ENCODE measurements at regions not wholly inside any gene's neighbourhood (a gene's known extent, or its start where the extent isn't known, plus 50 kb on each side); places are given as distances from the start of the nearest gene placed in this dataset.

- no peak overlapping the region for H4K8ac ChIP-seq (ENCODE audit: low read depth, low read length)
- no peaks in the 10 kb centered on the region for H3K27me3 ChIP-seq (ENCODE audit: control insufficient read depth in 3 of 3, insufficient read depth in 3 of 3, low read depth in 1 of 3, low read length in 3 of 3)
- no peak for DNase-seq (ENCODE audit: low spot score)
- no peak overlapping the region for H3K9ac ChIP-seq (ENCODE audit: low read depth, low read length, poor library complexity)
- H3K9me3 ChIP-seq (replicated peaks in 1 of 2; ENCODE audit: control insufficient read depth in 2 of 2, insufficient read depth in 1 of 2, low read depth in 1 of 2, low read length in 2 of 2), result no peaks in the 10 kb centered on the region
- H4K91ac ChIP-seq (ENCODE audit: low read depth, low read length, poor library complexity), result no peak overlapping the region
- no peak overlapping the region for H3K4me3 ChIP-seq (ENCODE audit: low read length in 2 of 2)
- no CpG with 5 or more reads among the region's 8 CpGs for WGBS, 2 donors (ENCODE audit: extremely low coverage in 2 of 2, insufficient read length in 2 of 2, insufficient replicate concordance in 1 of 2)
- H2BK120ac ChIP-seq (ENCODE audit: low read depth, low read length), result no peak overlapping the region
- H2BK5ac ChIP-seq (ENCODE audit: low read length), result no peak overlapping the region
- H2BK12ac ChIP-seq (ENCODE audit: low read length), result no peak overlapping the region
- no peak overlapping the region for H2AFZ ChIP-seq (ENCODE audit: low read length)
- no peaks in the 10 kb centered on the region for H3K79me1 ChIP-seq (ENCODE audit: low read depth, low read length)
- H3K14ac ChIP-seq (ENCODE audit: low read length), result no peak overlapping the region
- H3K18ac ChIP-seq (ENCODE audit: low read length), result no peak overlapping the region
- H3K4me1 ChIP-seq (ENCODE audit: control insufficient read depth in 2 of 2, insufficient read depth in 1 of 2, low read depth in 1 of 2, low read length in 2 of 2), result peaks cover 0 to 5% of the 10 kb centered on the region in 2 donors
- H2BK15ac ChIP-seq (ENCODE audit: low read length), result no peak overlapping the region
- no peak overlapping the region for H2AK5ac ChIP-seq (ENCODE audit: low read depth, low read length)
- no peak overlapping the region for H3K27ac ChIP-seq (replicated peaks; ENCODE audit: low read length)
- no peak overlapping the region for H3K4me2 ChIP-seq (ENCODE audit: insufficient read depth, low read length, poor library complexity, severe bottlenecking)
- no peak overlapping the region for H3K4ac ChIP-seq (ENCODE audit: low read length)
- H3K23ac ChIP-seq (ENCODE audit: low read depth, low read length, poor library complexity), result no peak overlapping the region
- no peaks in the 10 kb centered on the region for H3K36me3 ChIP-seq (replicated peaks in 1 of 2; ENCODE audit: control insufficient read depth in 2 of 2, insufficient read depth in 2 of 2, low read length in 2 of 2)
Observed at GRCh38 chr16:19948186-19949104, 63.8 kb upstream of the GPRC5B start.

GRCh38 chr16:19945934-19946333 is 61.3 kb upstream of the GPRC5B start:
- Histone ChIP-seq H3K4ac (ENCODE audit: low read length) (no peak overlapping the region), H2BK15ac (ENCODE audit: low read length) (no peak overlapping the region), H3K4me3 (ENCODE audit: low read length in 2 of 2) (no peak overlapping the region), H2BK120ac (ENCODE audit: low read depth, low read length) (no peak overlapping the region), H4K91ac (ENCODE audit: low read depth, low read length, poor library complexity) (no peak overlapping the region), H3K4me1 (ENCODE audit: control insufficient read depth in 2 of 2, insufficient read depth in 1 of 2, low read depth in 1 of 2, low read length in 2 of 2) (peaks cover 0 to 5% of the 10 kb centered on the region in 2 donors), H3K18ac (ENCODE audit: low read length) (no peak overlapping the region), H2BK5ac (ENCODE audit: low read length) (no peak overlapping the region), H3K79me1 (ENCODE audit: low read depth, low read length) (no peaks in the 10 kb centered on the region), H3K27me3 (ENCODE audit: control insufficient read depth in 3 of 3, insufficient read depth in 3 of 3, low read depth in 1 of 3, low read length in 3 of 3) (no peaks in the 10 kb centered on the region), H4K8ac (ENCODE audit: low read depth, low read length) (no peak overlapping the region), H3K9ac (ENCODE audit: low read depth, low read length, poor library complexity) (no peak overlapping the region), H3K9me3 (replicated peaks in 1 of 2; ENCODE audit: control insufficient read depth in 2 of 2, insufficient read depth in 1 of 2, low read depth in 1 of 2, low read length in 2 of 2) (no peaks in the 10 kb centered on the region), H2BK12ac (ENCODE audit: low read length) (no peak overlapping the region), H3K23ac (ENCODE audit: low read depth, low read length, poor library complexity) (no peak overlapping the region), H2AFZ (ENCODE audit: low read length) (no peak overlapping the region), H2AK5ac (ENCODE audit: low read depth, low read length) (no peak overlapping the region), H3K27ac (replicated peaks; ENCODE audit: low read length) (no peak overlapping the region), H3K36me3 (replicated peaks in 1 of 2; ENCODE audit: control insufficient read depth in 2 of 2, insufficient read depth in 2 of 2, low read length in 2 of 2) (no peaks in the 10 kb centered on the region), H3K14ac (ENCODE audit: low read length) (no peak overlapping the region), H3K4me2 (ENCODE audit: insufficient read depth, low read length, poor library complexity, severe bottlenecking) (no peak overlapping the region)
- no peak for DNase-seq (ENCODE audit: low spot score)
- WGBS, 2 donors (ENCODE audit: extremely low coverage in 2 of 2, insufficient read length in 2 of 2, insufficient replicate concordance in 1 of 2), result no CpG with 5 or more reads among the region's 1 CpG

- Histone ChIP-seq H3K4me1 (ENCODE audit: control insufficient read depth in 2 of 2, insufficient read depth in 1 of 2, low read depth in 1 of 2, low read length in 2 of 2) (peaks cover 0 to 4% of the 10 kb centered on the region in 2 donors), H3K4ac (ENCODE audit: low read length) (no peak overlapping the region), H3K79me1 (ENCODE audit: low read depth, low read length) (no peaks in the 10 kb centered on the region), H3K4me2 (ENCODE audit: insufficient read depth, low read length, poor library complexity, severe bottlenecking) (no peak overlapping the region), H2AK5ac (ENCODE audit: low read depth, low read length) (no peak overlapping the region), H3K27ac (replicated peaks; ENCODE audit: low read length) (no peak overlapping the region), H3K4me3 (ENCODE audit: low read length in 2 of 2) (no peak overlapping the region), H2AFZ (ENCODE audit: low read length) (no peak overlapping the region), H3K23ac (ENCODE audit: low read depth, low read length, poor library complexity) (no peak overlapping the region), H4K8ac (ENCODE audit: low read depth, low read length) (no peak overlapping the region), H2BK5ac (ENCODE audit: low read length) (no peak overlapping the region), H2BK12ac (ENCODE audit: low read length) (no peak overlapping the region), H3K18ac (ENCODE audit: low read length) (no peak overlapping the region), H4K91ac (ENCODE audit: low read depth, low read length, poor library complexity) (no peak overlapping the region), H2BK15ac (ENCODE audit: low read length) (no peak overlapping the region), H3K9me3 (replicated peaks in 1 of 2; ENCODE audit: control insufficient read depth in 2 of 2, insufficient read depth in 1 of 2, low read depth in 1 of 2, low read length in 2 of 2) (no peaks in the 10 kb centered on the region), H2BK120ac (ENCODE audit: low read depth, low read length) (no peak overlapping the region), H3K14ac (ENCODE audit: low read length) (no peak overlapping the region), H3K27me3 (ENCODE audit: control insufficient read depth in 3 of 3, insufficient read depth in 3 of 3, low read depth in 1 of 3, low read length in 3 of 3) (no peaks in the 10 kb centered on the region), H3K9ac (ENCODE audit: low read depth, low read length, poor library complexity) (no peak overlapping the region), H3K36me3 (replicated peaks in 1 of 2; ENCODE audit: control insufficient read depth in 2 of 2, insufficient read depth in 2 of 2, low read length in 2 of 2) (no peaks in the 10 kb centered on the region)
- DNase-seq (ENCODE audit: low spot score), result no peak
- WGBS, 2 donors (ENCODE audit: extremely low coverage in 2 of 2, insufficient read length in 2 of 2, insufficient replicate concordance in 1 of 2), result no CpG with 5 or more reads among the region's 6 CpGs
Observed at GRCh38 chr16:19940195-19940594, 55.5 kb upstream of the GPRC5B start.

GRCh38 chr16:19939553-19939952 is 54.9 kb upstream of the GPRC5B start:
- H3K79me1 ChIP-seq (ENCODE audit: low read depth, low read length), result no peaks in the 10 kb centered on the region
- no peak for DNase-seq (ENCODE audit: low spot score)
- no peak overlapping the region for H2AFZ ChIP-seq (ENCODE audit: low read length)
- no peak overlapping the region for H2AK5ac ChIP-seq (ENCODE audit: low read depth, low read length)
- no CpG with 5 or more reads among the region's 5 CpGs for WGBS, 2 donors (ENCODE audit: extremely low coverage in 2 of 2, insufficient read length in 2 of 2, insufficient replicate concordance in 1 of 2)
- no peak overlapping the region for H3K4ac ChIP-seq (ENCODE audit: low read length)
- no peak overlapping the region for H3K4me3 ChIP-seq (ENCODE audit: low read length in 2 of 2)
- no peak overlapping the region for H3K27ac ChIP-seq (replicated peaks; ENCODE audit: low read length)
- no peak overlapping the region for H3K23ac ChIP-seq (ENCODE audit: low read depth, low read length, poor library complexity)
- no peak overlapping the region for H3K18ac ChIP-seq (ENCODE audit: low read length)
- H4K91ac ChIP-seq (ENCODE audit: low read depth, low read length, poor library complexity), result no peak overlapping the region
- no peak overlapping the region for H3K4me2 ChIP-seq (ENCODE audit: insufficient read depth, low read length, poor library complexity, severe bottlenecking)
- H3K9me3 ChIP-seq (replicated peaks in 1 of 2; ENCODE audit: control insufficient read depth in 2 of 2, insufficient read depth in 1 of 2, low read depth in 1 of 2, low read length in 2 of 2), result no peaks in the 10 kb centered on the region
- no peaks in the 10 kb centered on the region for H3K36me3 ChIP-seq (replicated peaks in 1 of 2; ENCODE audit: control insufficient read depth in 2 of 2, insufficient read depth in 2 of 2, low read length in 2 of 2)
- no peak overlapping the region for H3K14ac ChIP-seq (ENCODE audit: low read length)
- H3K27me3 ChIP-seq (ENCODE audit: control insufficient read depth in 3 of 3, insufficient read depth in 3 of 3, low read depth in 1 of 3, low read length in 3 of 3), result no peaks in the 10 kb centered on the region
- no peak overlapping the region for H2BK15ac ChIP-seq (ENCODE audit: low read length)
- H2BK12ac ChIP-seq (ENCODE audit: low read length), result no peak overlapping the region
- H4K8ac ChIP-seq (ENCODE audit: low read depth, low read length), result no peak overlapping the region
- no peak overlapping the region for H3K9ac ChIP-seq (ENCODE audit: low read depth, low read length, poor library complexity)
- no peak overlapping the region for H2BK120ac ChIP-seq (ENCODE audit: low read depth, low read length)
- no peak overlapping the region for H2BK5ac ChIP-seq (ENCODE audit: low read length)
- peaks cover 0 to 4% of the 10 kb centered on the region in 2 donors for H3K4me1 ChIP-seq (ENCODE audit: control insufficient read depth in 2 of 2, insufficient read depth in 1 of 2, low read depth in 1 of 2, low read length in 2 of 2)
